NCI-H2107 (cell line): ENCODE measurements at regions not wholly inside any gene's neighbourhood (a gene's known extent, or its start where the extent isn't known, plus 50 kb on each side); places are given as distances from the start of the nearest gene placed in this dataset.

ENCODE experiments used
- DNase-seq: peaks from one replicate; lab custom pipeline; 2025; lab: John Stamatoyannopoulos, UW

- DNase-seq: no peak
Measured at GRCh38 chr10:117670116-117670904, 127.8 kb downstream of the EMX2 start.

- DNase-seq: no peak
Measured at GRCh38 chr10:117673230-117674010, 130.9 kb downstream of the EMX2 start.

- no peak for DNase-seq
Measured at GRCh38 chr10:117674201-117674600, 131.7 kb downstream of the EMX2 start.

GRCh38 chr10:117674646-117675045 lies 132.1 kb downstream of the EMX2 start:
- DNase-seq: no peak

GRCh38 chr10:117675514-117676055 lies 133.0 kb downstream of the EMX2 start:
- no peak for DNase-seq

- DNase-seq: no peak
Measured at GRCh38 chr10:117677239-117677638, 134.7 kb downstream of the EMX2 start.

GRCh38 chr10:117677890-117678500 lies 135.4 kb downstream of the EMX2 start:
- no peak for DNase-seq

GRCh38 chr10:117680601-117681000 lies 138.1 kb downstream of the EMX2 start:
- no peak for DNase-seq

- no peak for DNase-seq
Measured at GRCh38 chr10:117681104-117681503, 138.6 kb downstream of the EMX2 start.

- DNase-seq: no peak
Measured at GRCh38 chr10:117684046-117684610, 141.6 kb downstream of the EMX2 start.

- DNase-seq: no peak
Measured at GRCh38 chr10:117684672-117685211, 142.2 kb downstream of the EMX2 start.

- no peak for DNase-seq
Measured at GRCh38 chr10:117685431-117685830, 142.9 kb downstream of the EMX2 start.

- no peak for DNase-seq
Measured at GRCh38 chr10:117686606-117687005, 144.1 kb downstream of the EMX2 start.

GRCh38 chr10:117688358-117688757 lies 145.8 kb downstream of the EMX2 start:
- DNase-seq: no peak

- DNase-seq: no peak
Measured at GRCh38 chr10:117689566-117689965, 147.0 kb downstream of the EMX2 start.

- DNase-seq: no peak
Measured at GRCh38 chr10:117690359-117690758, 147.8 kb downstream of the EMX2 start.

GRCh38 chr10:117694190-117694589 lies 151.6 kb downstream of the EMX2 start:
- DNase-seq: no peak

GRCh38 chr10:117697402-117697801 lies 154.9 kb downstream of the EMX2 start:
- no peak for DNase-seq

GRCh38 chr10:117698809-117699208 lies 156.3 kb downstream of the EMX2 start:
- DNase-seq: no peak

- no peak for DNase-seq
Measured at GRCh38 chr10:117699436-117700075, 157.0 kb downstream of the EMX2 start.

GRCh38 chr10:117710181-117710798 lies 167.7 kb downstream of the EMX2 start:
- no peak for DNase-seq
